GM19397 (cell line): ENCODE measurements at regions not wholly inside any gene's neighbourhood (a gene's known extent, or its start where the extent isn't known, plus 50 kb on each side); places are given as distances from the start of the nearest gene placed in this dataset.
A peak's percentile ranks its signal among the peaks of the same experiment; 100 is the strongest.

Source experiments
- ATAC-seq: cut with Tn5 transposase; IDR thresholded peaks from one replicate; pipeline ENCODE4 v1.9.1; 2021; ENCODE audit warnings: mild to moderate bottlenecking, moderate library complexity; ENCODE audit not compliant: unreplicated experiment

DNA sequence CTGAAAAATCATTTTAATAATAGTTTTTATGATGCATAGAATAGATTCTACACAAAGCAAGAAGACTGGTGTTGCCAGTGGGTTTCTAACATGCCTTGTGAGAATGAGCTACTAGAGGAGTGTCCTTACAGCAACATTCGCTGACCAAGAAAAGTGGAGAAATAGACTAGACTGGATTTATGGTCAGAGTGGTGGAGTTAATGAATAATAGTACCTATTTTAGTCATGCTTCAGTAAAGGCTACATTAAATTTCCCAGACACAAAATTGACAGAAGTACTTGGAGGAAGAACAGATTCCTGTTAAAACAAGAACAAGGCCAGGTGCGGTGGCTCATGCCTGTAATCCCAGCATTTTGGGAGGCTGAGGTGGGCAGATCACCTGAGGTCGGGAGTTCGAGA, 539.2 kb downstream of the ETS1 start:
- ATAC-seq, result no peak

- no peak for ATAC-seq
Measured at GRCh38 chr11:128047026-128047425, 540.3 kb downstream of the ETS1 start.

GRCh38 chr11:128046213-128046612, 541.1 kb downstream of the ETS1 start:
- no peak for ATAC-seq

DNA sequence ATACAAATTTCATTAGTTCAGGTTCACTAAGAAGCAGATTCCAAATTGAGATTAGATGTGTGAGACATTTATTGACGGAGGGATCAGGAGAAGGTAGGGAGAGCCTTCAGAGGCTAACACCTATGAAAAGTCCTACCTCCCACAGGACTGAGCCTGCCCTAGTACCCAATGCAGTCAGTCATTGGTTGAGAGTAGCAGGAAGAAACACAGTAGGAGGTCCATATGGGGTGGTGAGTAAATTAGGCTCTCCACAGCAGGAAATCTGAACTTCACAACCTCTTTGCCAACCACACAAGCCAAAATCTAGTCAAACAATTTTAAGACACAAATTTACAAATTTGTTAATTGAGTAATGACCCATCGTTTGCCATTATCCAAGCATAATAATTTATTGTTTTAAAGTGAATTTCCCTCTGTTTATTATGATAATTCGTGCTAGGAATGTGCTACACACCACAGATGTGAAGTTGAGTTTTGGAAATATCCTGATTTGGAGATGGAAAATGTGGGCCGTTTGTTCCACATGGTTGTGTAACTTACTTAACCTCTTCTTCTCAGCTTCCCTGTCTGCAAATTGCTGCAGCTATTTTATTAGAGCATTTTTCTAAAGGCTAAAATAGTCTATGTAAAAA, 542.1 kb downstream of the ETS1 start:
- ATAC-seq, result no peak

DNA sequence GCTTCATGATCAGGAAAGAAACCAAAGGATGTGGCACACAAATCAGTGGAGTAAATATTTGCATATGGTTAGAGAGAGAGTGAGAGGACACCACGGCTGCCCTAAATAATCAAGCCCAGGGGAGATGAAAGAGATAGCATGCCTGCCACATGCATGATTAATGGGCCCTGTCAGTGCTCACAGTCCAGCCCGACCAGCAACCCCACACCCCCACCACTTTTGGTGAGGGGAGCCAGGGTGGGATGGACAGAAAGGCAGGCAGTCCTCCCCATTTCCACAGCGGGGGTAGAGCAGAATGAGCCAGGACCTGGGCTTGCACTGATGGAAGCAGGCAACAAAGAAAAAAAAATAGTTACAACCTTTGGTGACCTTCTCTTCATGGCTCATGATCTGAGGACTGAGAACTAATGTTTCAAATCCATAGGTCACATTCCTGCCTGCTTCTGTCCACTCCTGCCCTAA, 545.0 kb downstream of the ETS1 start:
- no peak for ATAC-seq

DNA sequence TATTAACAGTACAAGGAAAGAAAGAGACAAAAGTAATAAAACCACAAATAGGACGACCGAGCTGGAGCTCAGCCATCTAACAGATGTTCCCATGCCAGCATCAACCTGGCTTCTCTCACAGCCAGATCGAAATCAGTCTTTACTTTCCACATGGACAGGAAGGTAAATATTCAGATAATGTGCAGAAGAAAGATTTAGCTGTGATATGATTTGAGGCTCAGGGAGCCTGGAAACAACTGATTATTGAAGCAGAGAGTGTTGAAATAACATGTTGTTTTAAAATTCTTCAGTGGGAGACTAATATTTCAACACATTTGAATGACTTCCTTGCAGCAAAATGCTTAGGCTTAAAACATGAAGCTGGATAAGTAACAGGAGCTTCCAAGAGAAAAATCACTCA, 546.8 kb downstream of the ETS1 start:
- no peak for ATAC-seq

DNA sequence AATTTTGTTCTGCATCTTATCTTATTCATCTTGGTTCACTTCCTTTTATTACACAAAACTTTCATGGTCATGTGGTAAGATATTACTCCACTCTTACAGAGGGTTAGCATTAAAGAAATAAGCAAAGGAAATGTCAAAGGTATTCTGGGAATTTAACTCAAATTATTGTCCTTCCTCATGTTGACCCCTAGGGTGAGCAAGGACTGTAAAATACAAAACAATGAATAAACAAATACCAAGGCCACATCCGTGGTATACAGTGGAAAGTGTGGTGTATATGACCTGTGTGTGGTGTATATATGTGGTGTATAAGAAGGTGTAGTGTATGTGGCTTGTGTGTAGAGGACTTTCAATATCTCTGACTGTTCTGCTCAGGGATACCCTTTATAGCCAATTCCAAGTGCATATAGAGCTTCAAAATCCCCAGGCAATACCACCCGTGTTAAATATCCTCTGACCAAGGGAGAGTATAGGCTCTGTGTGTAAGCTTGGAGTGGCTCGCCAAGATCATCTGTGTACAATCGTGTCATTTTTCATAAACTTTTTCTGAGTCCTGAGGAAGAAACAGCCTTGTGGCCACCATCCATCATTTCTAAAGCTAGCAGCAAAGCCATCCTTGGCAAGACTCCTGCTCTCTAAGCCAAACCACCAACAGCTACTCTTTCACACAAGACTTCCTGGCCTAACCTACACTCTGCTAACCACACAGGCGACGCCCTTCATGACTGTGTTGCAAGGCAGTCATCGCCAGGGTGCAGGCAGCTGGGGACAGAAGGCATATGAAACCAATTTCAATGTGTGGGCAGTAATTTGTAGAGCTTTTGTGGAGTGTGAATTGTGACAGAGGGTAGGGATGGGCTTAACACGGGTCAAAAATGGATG, 548.0 kb downstream of the ETS1 start:
- peak; percentile 90 for ATAC-seq

GRCh38 chr11:128036556-128037093, 550.7 kb downstream of the ETS1 start:
- no peak for ATAC-seq

DNA sequence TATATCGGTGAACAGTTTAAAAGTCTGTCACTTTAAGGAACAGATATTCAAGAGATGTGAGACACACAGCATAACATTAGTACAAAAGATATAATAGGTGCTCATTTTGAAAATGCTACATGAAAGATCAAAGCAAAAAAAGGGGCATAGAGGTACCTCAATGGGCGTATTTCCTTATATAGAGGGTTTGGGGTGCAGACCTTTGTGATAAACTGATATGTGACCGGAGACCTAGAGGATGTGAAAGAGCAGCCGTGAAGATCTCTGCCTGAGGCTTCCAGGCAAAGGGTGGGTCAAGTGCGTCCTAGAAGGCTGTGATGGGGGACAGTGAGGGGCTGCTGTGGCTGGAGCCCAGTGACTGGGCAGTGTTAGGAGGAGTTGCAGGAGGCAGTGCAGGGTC, 551.4 kb downstream of the ETS1 start:
- ATAC-seq, result no peak

DNA sequence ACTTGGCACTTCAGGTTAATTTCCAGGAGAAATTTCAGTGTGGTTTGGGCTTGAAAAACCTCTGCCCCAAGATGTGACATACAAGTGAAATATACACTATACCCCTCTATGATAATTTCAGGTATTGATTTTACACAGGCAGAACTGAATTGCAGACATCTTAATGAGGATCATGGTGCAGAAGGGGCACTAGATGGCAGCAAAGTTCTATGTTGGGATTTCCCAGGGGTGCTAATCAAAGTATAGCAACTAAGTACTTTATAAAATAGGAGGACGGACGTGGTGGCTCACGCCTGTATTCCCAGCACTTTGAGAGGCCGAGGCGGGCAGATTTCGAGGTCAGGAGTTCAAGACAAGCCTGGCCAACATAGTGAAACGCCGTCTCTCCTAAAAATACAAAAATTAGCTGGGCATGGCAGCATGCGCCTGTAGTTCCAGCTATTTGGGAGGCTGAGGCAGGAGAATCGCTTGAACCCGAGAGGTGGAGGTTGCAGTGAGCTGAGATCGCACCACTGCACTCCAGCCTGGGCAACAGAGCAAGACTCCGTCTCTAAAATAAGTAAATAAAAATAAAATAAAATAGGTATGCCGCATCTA, 555.7 kb downstream of the ETS1 start:
- ATAC-seq, result peak; percentile 74

- no peak for ATAC-seq
Measured at GRCh38 chr11:128029219-128029722, 558.1 kb downstream of the ETS1 start.

DNA sequence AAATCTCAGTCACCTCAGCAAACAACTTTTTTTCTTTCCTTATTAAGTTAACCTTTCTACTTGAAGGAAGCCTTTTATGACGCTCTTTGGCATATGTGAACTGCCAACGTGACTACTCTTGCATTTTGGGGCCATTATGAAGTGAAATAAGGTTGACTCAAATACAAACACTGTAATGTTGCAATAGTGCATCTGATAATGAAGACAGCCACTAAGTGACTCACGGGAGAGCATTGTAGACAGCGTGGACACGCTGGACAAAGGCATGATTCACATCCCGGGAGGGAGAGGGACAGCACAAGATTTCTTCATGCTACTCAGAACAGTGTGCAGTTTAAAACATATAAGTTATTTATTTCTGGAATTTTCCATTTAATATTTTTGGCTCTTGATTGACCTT, 560.8 kb downstream of the ETS1 start:
- no peak for ATAC-seq

DNA sequence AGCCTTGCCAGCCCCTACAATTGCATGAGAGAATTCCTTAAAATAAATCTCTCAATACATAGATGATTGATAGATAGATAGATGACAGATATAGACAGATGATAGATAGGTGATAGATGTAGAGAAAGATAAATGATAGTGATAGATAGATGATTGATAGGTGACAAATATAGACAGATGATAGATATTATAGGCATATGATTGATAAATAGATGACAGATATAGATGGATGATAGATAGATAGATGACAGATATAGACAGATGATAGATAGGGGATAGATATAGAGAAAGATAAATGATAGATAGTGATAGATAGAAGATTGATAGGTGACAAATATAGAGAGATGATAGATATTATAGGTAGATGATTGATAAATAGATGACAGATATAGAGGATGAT, 564.6 kb downstream of the ETS1 start:
- no peak for ATAC-seq

DNA sequence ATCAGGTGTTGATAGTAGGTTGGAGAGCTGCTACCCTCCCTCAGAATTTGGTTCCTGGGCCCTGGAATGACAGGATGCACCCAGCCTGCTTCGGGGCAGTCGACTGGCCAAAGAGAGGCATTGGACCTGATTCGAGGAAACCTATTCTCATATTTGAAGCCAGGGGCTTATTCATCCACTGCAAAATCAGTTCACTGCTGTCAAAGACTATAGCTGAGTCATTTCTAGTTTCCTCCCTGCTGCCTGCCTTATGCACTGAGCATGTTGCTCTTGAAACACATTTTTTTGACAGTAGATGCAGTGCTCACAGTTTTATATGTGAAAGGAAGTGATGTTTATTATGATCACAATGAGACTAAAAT, 565.4 kb downstream of the ETS1 start:
- no peak for ATAC-seq

GRCh38 chr11:128021349-128022006, 565.9 kb downstream of the ETS1 start:
- no peak for ATAC-seq

DNA sequence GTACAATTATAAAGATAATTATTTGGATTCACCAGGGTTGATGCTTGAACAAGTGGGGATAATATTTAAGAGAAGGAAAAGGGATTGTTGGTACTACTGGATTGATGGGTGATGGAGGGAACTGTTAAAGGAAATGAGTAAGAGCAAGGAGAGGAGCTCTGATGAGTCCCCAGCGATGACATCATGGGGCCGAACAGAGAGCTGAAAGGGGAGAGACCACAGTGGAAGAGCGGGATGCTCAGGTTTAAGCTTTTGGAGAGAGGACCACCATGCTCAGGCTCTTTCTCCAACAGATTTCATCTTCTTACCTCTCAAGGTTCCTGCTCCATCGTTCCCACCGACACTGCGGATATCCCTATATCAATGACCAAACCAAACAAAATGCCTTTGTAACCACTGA, 568.7 kb downstream of the ETS1 start:
- ATAC-seq, result no peak

DNA sequence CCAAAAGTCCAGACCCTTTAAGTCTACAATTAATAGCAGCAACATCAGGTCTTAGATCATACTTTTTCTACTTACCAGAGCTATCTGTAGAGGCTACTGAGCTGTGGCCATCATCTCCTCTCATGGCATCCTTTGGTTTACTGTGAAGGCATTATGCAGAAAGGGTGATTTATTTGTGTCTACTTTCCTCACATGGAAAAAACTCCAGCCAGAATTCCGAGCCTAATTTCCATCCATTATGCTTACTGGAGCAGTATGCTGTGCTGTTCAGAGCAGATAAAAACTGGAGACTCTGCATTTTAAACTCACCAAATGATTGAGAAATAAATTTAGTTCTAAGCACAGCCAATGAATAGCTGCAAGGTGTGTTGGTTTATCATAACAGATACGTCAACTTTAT, 581.8 kb downstream of the ETS1 start:
- ATAC-seq, result no peak

DNA sequence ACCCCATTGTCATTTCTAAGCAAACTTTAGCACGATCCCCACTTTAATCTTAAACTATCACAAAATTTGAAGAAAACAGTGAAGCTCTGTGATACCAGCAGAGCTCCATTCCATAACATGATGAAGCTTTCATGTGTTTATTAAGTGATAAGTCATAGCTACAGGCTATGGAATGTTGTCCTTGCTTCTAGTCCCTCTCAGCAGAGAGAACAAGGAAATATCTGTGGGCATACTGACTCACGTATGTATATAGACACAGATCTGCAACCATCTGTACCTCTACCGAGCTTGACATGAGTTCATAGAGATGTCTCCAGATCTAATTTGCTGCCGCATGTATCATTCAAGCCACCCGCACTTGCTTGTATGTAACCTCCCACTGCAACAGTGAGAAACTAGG, 588.9 kb downstream of the ETS1 start:
- no peak for ATAC-seq

DNA sequence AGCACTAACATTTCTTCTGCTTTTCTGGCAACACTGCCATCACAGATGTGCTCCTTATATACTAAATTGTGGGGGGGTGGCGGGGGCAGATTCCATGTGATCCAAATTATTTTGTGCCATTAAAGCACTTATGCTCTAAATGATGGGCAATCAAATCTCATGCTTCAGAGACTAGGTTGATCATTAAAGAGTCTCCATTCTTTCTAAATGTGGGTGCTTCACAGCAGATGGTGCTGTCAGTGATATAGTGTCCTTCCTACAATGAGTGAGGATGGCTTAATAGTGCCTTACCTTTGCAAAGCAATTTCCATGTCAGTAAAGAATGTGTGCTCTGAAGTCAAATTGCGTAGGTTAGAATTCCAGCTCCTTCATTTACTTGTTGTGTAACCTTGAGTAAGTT, 589.8 kb downstream of the ETS1 start:
- no peak for ATAC-seq

DNA sequence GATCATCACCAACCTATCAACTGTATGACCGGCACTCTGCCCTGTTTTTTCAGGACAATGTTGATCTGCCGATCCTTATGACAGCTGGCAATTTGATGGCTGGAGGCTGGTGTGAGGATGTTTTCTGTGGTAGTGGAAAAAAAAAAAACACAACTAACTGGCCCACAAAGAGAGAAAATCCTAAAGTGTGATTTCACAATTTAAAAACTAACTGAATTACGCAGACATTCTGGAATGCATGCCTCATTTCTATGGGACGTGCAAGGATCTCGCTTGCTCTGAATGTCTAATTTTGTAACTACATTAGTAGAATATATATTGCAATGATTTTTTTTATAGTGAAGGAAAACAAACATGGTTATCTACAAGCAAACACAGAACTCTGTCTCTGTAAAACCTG, 590.5 kb downstream of the ETS1 start:
- ATAC-seq, result no peak

DNA sequence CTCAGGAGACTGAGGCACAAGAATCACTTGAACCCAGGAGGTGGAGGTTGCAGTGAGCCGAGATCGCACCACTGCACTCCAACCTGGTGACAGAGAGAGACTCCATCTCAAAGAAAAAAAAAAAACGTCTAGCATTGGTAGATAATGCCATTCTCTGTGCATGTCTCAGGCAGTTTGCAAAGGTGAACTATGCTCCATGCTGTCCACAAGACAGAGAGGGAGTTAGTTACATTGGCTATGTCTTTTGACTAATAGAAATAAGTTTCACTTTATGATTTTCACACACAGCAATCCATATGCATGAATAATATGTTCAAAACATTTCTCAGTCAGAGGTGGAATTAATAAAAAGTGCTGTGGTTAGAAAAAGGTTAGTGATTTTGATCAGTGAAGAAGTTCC, 591.4 kb downstream of the ETS1 start:
- no peak for ATAC-seq
